22Rv1 (cell line): ENCODE measurements at regions not wholly inside any gene's neighbourhood (a gene's known extent, or its start where the extent isn't known, plus 50 kb on each side); places are given as distances from the start of the nearest gene placed in this dataset.

Source experiments
- CTCF ChIP-seq: fragments of 450-650 bp; IDR thresholded peaks from 2 replicates; pipeline ENCODE4 v1.5.1; 2017; ENCODE audit warnings: mild to moderate bottlenecking
- ZFX ChIP-seq: fragments of 450-650 bp; IDR thresholded peaks from 2 replicates; pipeline ENCODE4 v1.6.1; 2017; ENCODE audit warnings: antibody characterized with exemption, borderline replicate concordance

- TF ChIP-seq CTCF (no peak), ZFX (no peak)
Measured at GRCh38 chrX:142549923-142550322, 344.8 kb upstream of the MAGEC2 start.
